H1 (cell line): ENCODE measurements at regions not wholly inside any gene's neighbourhood (a gene's known extent, or its start where the extent isn't known, plus 50 kb on each side); places are given as distances from the start of the nearest gene placed in this dataset.

ENCODE experiments used
- CTCF ChIA-PET: fragments of 300-600 bp; sonication (Branson Sonifier 250); formaldehyde crosslinking; loops from one replicate; lab custom pipeline; 2021; ENCODE audit not compliant: partially characterized antibody; lab: Charles Lee
- POLR2A ChIA-PET: fragments of 300-600 bp; sonication (Branson Sonifier 250); formaldehyde crosslinking; loops from one replicate; lab custom pipeline; 2021; ENCODE audit warnings: inconsistent platforms; ENCODE audit not compliant: partially characterized antibody; lab: Charles Lee
- DNase-seq, 2 experiments: peaks; one replicate each; pipeline versions ENCODE4 v3.0.0 to v3.0.0-alpha.2; 2010 to 2022; ENCODE audit warnings: low spot score in 2 of 2, low read depth in 1 of 2, mixed read lengths in 1 of 2
- FAIRE-seq: peaks from 2 replicates; lab custom pipeline; 2011; peaks lifted over from hg19 to GRCh38; lab: Jason Lieb, UNC
- H2AFZ ChIP-seq: 2 replicates; pipeline ENCODE4 v1.8.1; 2012; ENCODE audit warnings: low read length, inconsistent platforms
- H2AK5ac ChIP-seq: 2 replicates; pipeline ENCODE4 v1.6.1; 2013; ENCODE audit warnings: low read depth, low read length
- H2BK120ac ChIP-seq: replicated peaks from 2 replicates; pipeline ENCODE3; 2013; ENCODE audit warnings: low read depth, low read length, inconsistent platforms
- H2BK12ac ChIP-seq: 2 replicates; pipeline ENCODE4 v1.6.1; 2013; ENCODE audit warnings: low read depth, low read length
- H2BK15ac ChIP-seq: 2 replicates; pipeline ENCODE4 v1.6.1; 2013; ENCODE audit warnings: low read length
- H2BK20ac ChIP-seq: 2 replicates; pipeline ENCODE4 v1.6.1; 2013; ENCODE audit warnings: low read length
- H2BK5ac ChIP-seq: 2 replicates; pipeline ENCODE4 v1.6.1; 2013; ENCODE audit warnings: low read depth, low read length
- H3K14ac ChIP-seq: 2 replicates; pipeline ENCODE4 v1.6.1; 2013; ENCODE audit warnings: inconsistent platforms; ENCODE audit not compliant: insufficient read length
- H3K18ac ChIP-seq: 2 replicates; pipeline ENCODE4 v1.6.1; 2013; ENCODE audit warnings: low read length; ENCODE audit errors: extremely low read depth
- H3K23ac ChIP-seq: 2 replicates; pipeline ENCODE4 v1.6.1; 2013; ENCODE audit warnings: inconsistent platforms; ENCODE audit not compliant: insufficient read length
- H3K23me2 ChIP-seq: 2 replicates; pipeline ENCODE4 v1.6.1; 2013; ENCODE audit warnings: low read depth, low read length
- H3K27ac ChIP-seq: 2 replicates; pipeline ENCODE4 v1.6.1; 2011; ENCODE audit warnings: low read depth, low read length, inconsistent platforms
- H3K27me3 ChIP-seq, 4 experiments: replicated peaks in 1 of 4; 1 replicate in 1 of 4; 2 replicates in 3 of 4; pipeline versions ENCODE4 v1.6.1 to v1.8.1; 2011 to 2013; ENCODE audit warnings: low read length in 3 of 4, mild to moderate bottlenecking in 3 of 4, inconsistent platforms in 2 of 4, mixed read lengths in 2 of 4, moderate library complexity in 1 of 4; ENCODE audit not compliant: control insufficient read depth in 3 of 4, insufficient read depth in 3 of 4; ENCODE audit errors: extremely low read depth in 1 of 4
- H3K36me3 ChIP-seq, 4 experiments: 2 replicates each; pipeline versions ENCODE4 v1.6.1 to v1.8.1; 2011 to 2013; ENCODE audit warnings: mild to moderate bottlenecking in 4 of 4, low read length in 3 of 4, moderate library complexity in 2 of 4, control low read depth in 1 of 4, inconsistent platforms in 1 of 4; ENCODE audit not compliant: insufficient read depth in 4 of 4, control insufficient read depth in 2 of 4
- H3K4ac ChIP-seq: replicated peaks from 2 replicates; pipeline ENCODE3; 2013; ENCODE audit warnings: low read length, low read depth, mixed read lengths, inconsistent platforms; ENCODE audit not compliant: insufficient read length
- H3K4me1 ChIP-seq, 4 experiments: replicated peaks in 1 of 4; 1 replicate in 1 of 4; 2 replicates in 3 of 4; pipeline versions ENCODE4 v1.6.1 to v1.8.1; 2011 to 2013; ENCODE audit warnings: low read length in 3 of 4, inconsistent platforms in 2 of 4, mixed read lengths in 1 of 4; ENCODE audit not compliant: insufficient read depth in 4 of 4, control insufficient read depth in 3 of 4
- H3K4me2 ChIP-seq, 2 experiments: 2 replicates each; pipeline versions ENCODE4 v1.6.1 to v1.8.1; 2011 to 2013; ENCODE audit warnings: low read depth in 2 of 2, low read length in 2 of 2, control low read depth in 1 of 2, inconsistent platforms in 1 of 2, mild to moderate bottlenecking in 1 of 2; ENCODE audit not compliant: insufficient read depth in 1 of 2
- H3K4me3 ChIP-seq, 4 experiments: fragments of 200-600, 300-600 bp in 1 of 4; sonication (generic), shearing (Covaris generic), sonication (Bioruptor Twin) in 1 of 4; 2 replicates each; pipeline versions ENCODE4 v1.5.1 to v1.8.1; 2011 to 2016; ENCODE audit warnings: low read length in 4 of 4, low read depth in 3 of 4, control low read depth in 2 of 4, inconsistent platforms in 2 of 4, mild to moderate bottlenecking in 2 of 4, mixed read lengths in 1 of 4, moderate library complexity in 1 of 4; ENCODE audit not compliant: insufficient read depth in 2 of 4; ENCODE audit errors: extremely low read depth in 1 of 4
- H3K56ac ChIP-seq: replicated peaks from 2 replicates; pipeline ENCODE3; 2013; ENCODE audit warnings: low read depth, mild to moderate bottlenecking, mixed read lengths, low read length, inconsistent platforms; ENCODE audit not compliant: insufficient read length
- H3K79me1 ChIP-seq: 2 replicates; pipeline ENCODE4 v1.6.1; 2013; ENCODE audit warnings: low read depth, low read length, control low read depth
- H3K79me2 ChIP-seq, 2 experiments: 2 replicates each; pipeline versions ENCODE4 v1.6.1 to v1.8.1; 2012 to 2013; ENCODE audit warnings: low read length in 2 of 2, mild to moderate bottlenecking in 2 of 2, inconsistent platforms in 1 of 2; ENCODE audit not compliant: insufficient read depth in 2 of 2, control insufficient read depth in 1 of 2
- H3K9ac ChIP-seq, 4 experiments: replicated peaks in 1 of 4; 1 replicate in 1 of 4; 2 replicates in 3 of 4; pipeline versions ENCODE4 v1.6.1 to v1.8.1; 2011 to 2013; ENCODE audit warnings: low read depth in 3 of 4, low read length in 3 of 4, control low read depth in 2 of 4, mild to moderate bottlenecking in 2 of 4, moderate library complexity in 2 of 4, inconsistent platforms in 1 of 4; ENCODE audit errors: extremely low read depth in 1 of 4
- H3K9me3 ChIP-seq, 2 experiments: 2 replicates each; pipeline versions ENCODE4 v1.6.1 to v1.8.1; 2012 to 2013; ENCODE audit warnings: mild to moderate bottlenecking in 2 of 2, moderate library complexity in 2 of 2, control low read depth in 1 of 2, inconsistent platforms in 1 of 2, low read depth in 1 of 2, low read length in 1 of 2, mixed read lengths in 1 of 2; ENCODE audit not compliant: insufficient read depth in 2 of 2
- H4K20me1 ChIP-seq, 2 experiments: replicated peaks in 1 of 2; 2 replicates each; pipeline versions ENCODE3 to v1.8.1; 2011 to 2013; ENCODE audit warnings: inconsistent platforms in 2 of 2, low read length in 2 of 2, mild to moderate bottlenecking in 1 of 2; ENCODE audit not compliant: insufficient read depth in 2 of 2, control insufficient read depth in 1 of 2
- H4K5ac ChIP-seq: 2 replicates; pipeline ENCODE4 v1.6.1; 2013; ENCODE audit warnings: low read length, low read depth, mixed read lengths, inconsistent platforms; ENCODE audit not compliant: insufficient read length
- H4K8ac ChIP-seq: 2 replicates; pipeline ENCODE4 v1.8.0; 2013; ENCODE audit warnings: mild to moderate bottlenecking, moderate library complexity, low read length, inconsistent platforms; ENCODE audit not compliant: insufficient read depth; ENCODE audit errors: extremely low read depth
- H4K91ac ChIP-seq: replicated peaks from 2 replicates; pipeline ENCODE3; 2013; ENCODE audit warnings: low read length, mixed read lengths, inconsistent platforms; ENCODE audit not compliant: insufficient read length
- FOSL1 ChIP-seq: IDR thresholded peaks from 2 replicates; pipeline ENCODE4 v1.6.1; 2011; ENCODE audit warnings: mild to moderate bottlenecking, low read depth, low read length, moderate library complexity; ENCODE audit not compliant: insufficient read depth
- GTF2F1 ChIP-seq: IDR thresholded peaks from 2 replicates; pipeline ENCODE4 v1.6.1; 2012; ENCODE audit warnings: low read depth, low read length, improper control_type of control experiment, borderline replicate concordance
- JUN ChIP-seq: IDR thresholded peaks from 2 replicates; pipeline ENCODE4 v1.6.1; 2011; ENCODE audit warnings: low read depth, mild to moderate bottlenecking, improper control_type of control experiment, low read length
- JUND ChIP-seq: IDR thresholded peaks from 2 replicates; pipeline ENCODE4 v1.6.1; 2011; ENCODE audit warnings: mild to moderate bottlenecking, improper control_type of control experiment, low read length
- POU5F1 ChIP-seq: IDR thresholded peaks from 2 replicates; pipeline ENCODE4 v1.6.1; 2011; ENCODE audit warnings: low read depth, mild to moderate bottlenecking, low read length, moderate library complexity
- RAD21 ChIP-seq, 2 experiments: IDR thresholded peaks in 1 of 2; conservative IDR thresholded peaks in 1 of 2; 2 replicates each; pipeline ENCODE4 v1.6.1; 2011; ENCODE audit warnings: low read depth in 2 of 2, low read length in 2 of 2, improper control_type of control experiment in 1 of 2, inconsistent platforms in 1 of 2, mild to moderate bottlenecking in 1 of 2, moderate library complexity in 1 of 2
- RBBP5 ChIP-seq: IDR thresholded peaks from 2 replicates; pipeline ENCODE4 v1.7.1; 2012; ENCODE audit warnings: low read depth, mild to moderate bottlenecking, inconsistent platforms, low read length, moderate library complexity, borderline replicate concordance
- RNF2 ChIP-seq: fragments of 200-900, 300-1000 bp; sonication (generic); IDR thresholded peaks from 2 replicates; pipeline ENCODE4 v1.7.1; 2016; ENCODE audit warnings: borderline replicate concordance, low read depth, mild to moderate bottlenecking, antibody characterized with exemption, low read length; ENCODE audit not compliant: poor library complexity, severe bottlenecking; ENCODE audit errors: missing control alignments
- SUZ12 ChIP-seq: fragments of 200-600 bp; sonication (generic); IDR thresholded peaks from 2 replicates; pipeline ENCODE4 v1.6.1; 2012; ENCODE audit warnings: mild to moderate bottlenecking, inconsistent platforms, low read length, moderate library complexity, mixed read lengths
- TAF1 ChIP-seq: IDR thresholded peaks from 2 replicates; pipeline ENCODE4 v1.6.1; 2011; ENCODE audit warnings: mild to moderate bottlenecking, low read depth, low read length
- TBP ChIP-seq: IDR thresholded peaks from 2 replicates; pipeline ENCODE4 v1.6.1; 2011; ENCODE audit warnings: low read depth, low read length, improper control_type of control experiment
- TCF12 ChIP-seq: IDR thresholded peaks from 2 replicates; pipeline ENCODE4 v1.6.1; 2011; ENCODE audit warnings: low read depth, mild to moderate bottlenecking, low read length
- USF2 ChIP-seq: IDR thresholded peaks from 2 replicates; pipeline ENCODE4 v1.6.1; 2011; ENCODE audit warnings: low read length, improper control_type of control experiment
- WGBS, 2 experiments: shearing (Covaris generic) in 1 of 2; methylation state at CpG; one replicate each; pipeline versions ENCODE4 v1.1.6 to v1.1.7; 2013 to 2015; ENCODE audit warnings: low lambda C conversion rate in 2 of 2, mixed read lengths in 2 of 2, inconsistent platforms in 1 of 2, low coverage in 1 of 2, missing lambda C conversion rate in 1 of 2; ENCODE audit not compliant: insufficient replicate concordance in 2 of 2, insufficient coverage in 1 of 2, insufficient read length in 1 of 2; ENCODE audit errors: extremely low coverage in 1 of 2, missing lambda C conversion rate in 1 of 2; 5-methylcytosine and 5-hydroxymethylcytosine counted together

DNA sequence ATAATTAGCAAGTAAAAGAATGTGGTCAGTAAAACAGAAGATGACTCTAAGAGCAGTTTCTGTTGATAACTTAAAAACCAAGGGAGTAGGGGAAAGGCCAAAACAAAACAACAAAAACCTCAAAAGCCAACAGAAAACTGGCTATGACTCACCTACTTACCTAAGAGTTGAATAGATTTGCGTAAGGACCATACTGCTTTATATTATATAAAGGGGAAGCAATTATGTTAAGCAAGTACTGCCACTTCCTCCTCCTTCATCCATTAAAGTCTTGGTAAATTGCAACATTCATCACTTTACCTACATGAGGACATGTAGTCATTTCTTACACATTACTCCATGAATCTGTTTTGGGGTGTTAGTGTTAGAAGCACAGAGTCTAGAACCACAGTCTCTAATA lies 85.9 kb upstream of the FAM47A start:
- Histone ChIP-seq H4K5ac (no peak overlapping the region), H3K9ac (no peak overlapping the region), H3K14ac (no peak overlapping the region), H2BK20ac (no peak overlapping the region), H4K8ac (no peak overlapping the region), H3K4me1 (no peaks in the 10 kb centered on the region), H2BK5ac (no peak overlapping the region), H2AK5ac (no peak overlapping the region), H3K56ac (no peak overlapping the region), H2BK120ac (no peak overlapping the region), H3K36me3 (no peaks in the 10 kb centered on the region), H3K18ac (no peak overlapping the region), H4K20me1 (no peaks in the 10 kb centered on the region), H3K23ac (no peak overlapping the region), H3K27ac (no peak overlapping the region), H3K4me2 (no peak overlapping the region), H4K91ac (no peak overlapping the region), H3K4ac (no peak overlapping the region), H2BK15ac (no peak overlapping the region), H3K79me2 (no peaks in the 10 kb centered on the region), H2BK12ac (no peak overlapping the region), H3K79me1 (no peaks in the 10 kb centered on the region), H2AFZ (no peak overlapping the region), H3K27me3 (no peaks in the 10 kb centered on the region), H3K9me3 (no peaks in the 10 kb centered on the region), H3K4me3 (no peak overlapping the region), H3K23me2 (no peaks in the 10 kb centered on the region)
- WGBS, 2 experiments: 82% methylated on average over 1 of the region's 1 CpG; no CpG with 5 or more reads in 1 of the 2 experiments
- ChIA-PET POLR2A (no interaction called here), CTCF (no interaction called here)
- no peak for FAIRE-seq
- DNase-seq: no peak
- TF ChIP-seq USF2 (no peak), TAF1 (no peak), RAD21 (IDR thresholded peaks at IDR 0.05 in 1 of 2, conservative IDR thresholded peaks at IDR 0.05 in 1 of 2; ENCODE audit: low read depth in 2 of 2, low read length in 2 of 2) (no peak), SUZ12 (no peak), JUND (no peak), RNF2 (no peak), GTF2F1 (no peak), TBP (no peak), POU5F1 (no peak), RBBP5 (no peak), JUN (no peak), FOSL1 (no peak), TCF12 (no peak)
